Activated CD4-positive, alpha-beta T cell treated with anti-CD3 and anti-CD28 coated beads, Interleukin-10, Interleukin-2, amounts not matched to agents 100 ng/mL and 50 ng/mL, durations not matched to agents 16 hours and 8 hours (primary cell): ENCODE measurements at regions not wholly inside any gene's neighbourhood (a gene's known extent, or its start where the extent isn't known, plus 50 kb on each side); places are given as distances from the start of the nearest gene placed in this dataset.

ENCODE experiments used
- DNase-seq: peaks from one replicate; pipeline ENCODE4 v3.0.0-alpha.2; 2020

DNA sequence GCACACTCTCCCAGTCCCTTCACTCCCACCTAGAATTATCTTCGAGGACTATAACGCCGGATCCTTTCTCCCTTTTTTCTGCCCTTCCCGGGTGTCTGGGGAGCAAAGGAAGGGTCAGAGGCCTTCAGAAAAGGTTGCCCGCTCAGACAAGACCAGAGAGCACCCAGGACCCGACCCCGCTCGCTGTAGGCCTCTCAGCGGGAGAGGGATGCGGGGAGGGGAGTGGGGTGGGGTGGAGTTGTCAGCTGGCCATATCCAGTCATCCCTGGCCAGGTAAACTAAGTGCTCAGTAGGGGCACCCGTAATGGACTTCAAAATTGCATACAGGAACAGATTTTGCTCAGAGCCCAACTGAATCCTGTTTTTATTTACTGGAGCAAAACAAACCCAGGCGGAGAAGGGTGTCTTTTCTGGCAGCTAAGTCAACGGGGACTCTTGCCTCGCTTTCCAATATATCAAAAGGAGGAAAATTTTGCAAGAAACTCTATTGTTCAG, 65.0 kb downstream of the NOL4 start:
- DNase-seq: no peak

GRCh38 chr18:34158881-34159690, 65.6 kb downstream of the NOL4 start:
- no peak for DNase-seq

GRCh38 chr18:34153711-34154110, 71.0 kb downstream of the NOL4 start:
- peak; percentile 4 for DNase-seq

DNA sequence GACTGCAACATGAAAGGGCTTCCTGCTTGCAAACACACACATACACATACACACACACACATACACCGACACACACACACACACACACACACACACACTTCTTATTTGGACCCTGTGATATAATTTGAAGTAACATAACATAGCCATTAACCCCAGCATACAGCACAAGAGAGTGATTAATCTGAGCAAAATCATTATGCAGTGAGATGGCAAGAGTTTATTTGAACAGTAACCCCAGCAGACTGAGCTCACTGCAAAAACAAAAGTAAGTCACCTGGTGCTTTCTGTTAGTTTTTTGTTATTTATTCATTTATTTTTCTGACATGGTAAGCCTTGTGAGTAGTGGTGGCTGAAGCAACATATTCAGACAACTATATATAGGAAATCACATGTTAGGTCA, 93.7 kb downstream of the NOL4 start:
- no peak for DNase-seq

- DNase-seq: no peak
Observed at GRCh38 chr18:34128436-34128835, 96.3 kb downstream of the NOL4 start.

GRCh38 chr18:34126121-34126520, 98.6 kb downstream of the NOL4 start:
- DNase-seq: no peak

DNA sequence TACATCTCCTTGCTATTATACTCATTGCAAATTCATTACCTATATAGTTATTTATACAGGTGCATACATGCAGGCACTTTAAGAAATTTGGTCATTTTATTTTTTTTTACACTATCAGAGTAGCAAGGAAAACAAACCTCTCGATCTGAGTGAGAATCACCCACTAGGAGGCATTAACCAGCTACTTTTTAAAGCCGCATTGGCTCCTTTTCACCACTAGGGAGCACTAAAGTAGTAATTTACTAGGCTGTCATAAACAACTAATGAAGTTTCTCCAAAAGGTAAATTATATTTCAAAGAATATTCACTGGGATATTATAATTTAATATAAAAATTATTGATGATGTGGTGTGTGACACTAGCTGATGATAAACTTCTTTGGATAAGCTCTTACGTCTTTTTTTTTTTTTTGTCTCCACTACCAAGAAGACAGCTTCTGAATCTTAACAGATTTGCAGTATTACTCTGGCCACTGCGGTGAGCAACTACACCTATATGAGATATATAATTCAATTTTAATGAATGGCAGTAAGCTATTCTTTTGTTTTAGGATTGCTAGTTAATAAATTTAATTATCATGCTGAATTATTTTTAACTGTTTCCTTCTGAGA, 101.9 kb downstream of the NOL4 start:
- DNase-seq: peak; percentile 55

DNA sequence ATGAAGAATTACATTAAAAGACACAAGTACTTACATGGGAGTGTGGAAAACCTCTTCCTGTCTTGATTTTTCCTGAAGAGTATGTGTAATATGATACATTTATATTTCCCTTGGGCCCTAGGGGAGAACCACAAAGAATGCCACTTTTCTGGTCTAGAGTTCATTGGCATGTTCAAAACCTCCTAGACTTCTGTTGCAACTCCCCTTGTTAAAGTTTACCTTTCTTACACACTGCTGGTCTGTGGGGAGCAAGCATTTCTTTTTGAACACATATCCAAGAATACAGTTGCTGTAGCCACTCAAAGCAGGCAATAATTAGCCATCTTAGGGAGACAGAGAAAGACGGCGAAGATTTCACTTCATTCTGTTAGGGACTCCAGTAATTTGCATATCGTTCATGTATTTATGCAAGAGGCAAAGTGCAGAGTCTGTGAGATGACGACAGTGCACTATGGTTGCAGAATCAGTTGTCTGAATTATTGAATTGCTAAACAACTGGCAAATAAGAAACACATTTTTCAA, 103.5 kb downstream of the NOL4 start:
- DNase-seq: no peak

GRCh38 chr18:34120294-34120693, 104.4 kb downstream of the NOL4 start:
- DNase-seq: no peak

GRCh38 chr18:34117319-34117718, 107.4 kb downstream of the NOL4 start:
- DNase-seq: no peak

- DNase-seq: no peak
Observed at GRCh38 chr18:34115409-34116081, 109.2 kb downstream of the NOL4 start.

DNA sequence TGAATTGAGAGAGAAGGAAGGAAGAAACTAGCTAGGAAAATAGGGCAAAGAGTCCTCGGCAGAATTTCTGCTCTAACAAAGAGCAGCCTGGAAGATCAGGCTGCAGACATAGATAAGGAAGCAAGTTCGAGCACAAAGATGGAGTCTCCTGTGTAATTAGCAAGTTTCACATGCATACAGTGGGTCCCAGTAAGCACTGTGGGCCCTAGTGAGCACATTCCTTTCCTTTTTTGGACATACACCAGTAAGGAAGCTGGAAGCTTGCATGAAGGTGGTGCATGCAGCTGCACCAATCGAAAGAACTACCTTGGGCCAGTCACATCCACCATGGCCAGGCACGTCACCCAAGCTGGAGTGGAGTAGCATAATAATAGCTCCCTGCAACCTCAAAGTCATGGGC, 109.7 kb downstream of the NOL4 start:
- DNase-seq: no peak

- DNase-seq: no peak
Observed at GRCh38 chr18:34108206-34108605, 116.5 kb downstream of the NOL4 start.

- no peak for DNase-seq
Observed at GRCh38 chr18:34098109-34098508, 126.6 kb downstream of the NOL4 start.

DNA sequence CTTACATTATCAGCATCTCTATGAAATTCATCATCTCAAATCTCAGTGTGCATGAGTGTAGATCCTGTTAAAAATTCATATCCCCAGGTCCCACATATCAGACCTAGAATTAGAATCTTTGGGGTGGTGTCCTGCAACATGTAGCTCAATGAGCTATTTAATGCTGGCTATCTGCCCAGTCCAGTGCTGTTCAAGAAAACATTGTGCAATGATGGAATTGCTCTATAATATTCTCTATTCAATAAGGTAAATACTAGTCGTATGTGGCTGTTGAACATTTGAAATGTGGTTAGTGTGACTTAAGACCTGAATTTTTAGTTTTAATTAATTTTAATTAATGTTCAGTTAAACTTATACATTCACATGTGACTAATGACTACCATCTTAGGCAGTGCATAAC, 127.4 kb downstream of the NOL4 start:
- no peak for DNase-seq

- no peak for DNase-seq
Observed at GRCh38 chr18:34094148-34094547, 130.6 kb downstream of the NOL4 start.

DNA sequence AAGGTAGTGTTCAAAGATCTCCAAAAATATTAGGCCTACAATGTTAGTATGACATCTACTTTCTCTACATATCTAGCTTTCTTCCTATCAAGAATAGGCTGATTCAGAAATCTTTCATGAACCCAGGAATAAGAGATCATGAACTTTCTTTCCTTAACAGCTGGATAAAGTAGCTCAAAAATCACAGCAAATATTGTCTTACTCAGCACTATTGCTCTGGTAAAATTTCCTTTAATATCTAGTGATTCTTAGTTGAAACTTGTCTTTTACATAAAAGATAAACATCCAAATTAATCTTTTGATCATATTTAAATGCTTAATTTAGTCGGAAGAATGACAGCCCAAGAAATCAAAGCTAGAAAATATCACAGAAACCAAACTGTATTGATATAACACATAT, 131.9 kb downstream of the NOL4 start:
- DNase-seq: no peak

- DNase-seq: no peak
Observed at GRCh38 chr18:34086370-34086769, 138.3 kb downstream of the NOL4 start.

DNA sequence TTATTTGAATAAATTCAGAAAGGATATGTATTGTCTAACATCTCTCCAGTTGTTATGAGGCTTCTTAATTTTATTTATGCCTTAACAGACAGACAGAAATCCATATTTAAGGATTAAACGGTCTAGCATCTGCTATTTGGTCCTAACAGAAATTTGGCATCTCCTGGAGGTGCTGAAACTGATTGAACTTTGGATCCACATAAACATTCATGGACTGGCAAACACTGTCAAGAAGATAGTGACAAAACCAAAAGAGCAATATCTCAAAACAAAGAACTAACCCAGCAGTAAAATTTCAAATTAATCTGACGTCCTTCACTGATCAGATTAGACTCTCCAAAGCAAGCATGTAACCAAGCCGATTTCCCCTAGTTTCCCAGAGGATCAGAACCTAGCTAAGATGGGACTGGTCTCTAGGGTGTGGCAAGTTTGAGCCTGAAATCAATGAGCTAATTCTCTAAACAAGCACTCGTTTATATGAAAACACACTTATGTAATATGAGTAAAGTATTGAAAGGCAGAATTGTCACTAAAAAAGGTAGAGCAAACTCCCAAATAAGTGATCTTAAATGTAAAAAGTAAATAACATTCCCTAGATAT, 139.5 kb downstream of the NOL4 start:
- DNase-seq: no peak

DNA sequence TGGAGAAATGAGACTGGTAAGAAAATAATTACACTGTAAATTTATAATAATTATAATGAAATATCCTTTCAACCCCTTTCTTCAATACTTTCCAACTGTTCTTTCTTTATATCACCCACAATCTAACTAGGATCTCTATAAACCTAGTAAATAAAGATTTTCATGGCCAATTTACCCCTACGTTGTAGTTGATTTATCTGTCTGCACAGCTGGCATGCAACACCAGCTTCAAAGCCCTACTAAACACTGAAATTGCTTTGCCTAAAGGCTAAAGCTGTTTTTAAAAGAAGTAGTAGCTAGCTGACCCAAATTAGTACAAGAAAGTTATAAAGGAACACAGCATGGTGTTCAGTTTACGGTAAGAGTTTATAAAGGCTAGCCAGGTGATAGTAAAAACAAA, 140.1 kb downstream of the NOL4 start:
- DNase-seq: no peak

DNA sequence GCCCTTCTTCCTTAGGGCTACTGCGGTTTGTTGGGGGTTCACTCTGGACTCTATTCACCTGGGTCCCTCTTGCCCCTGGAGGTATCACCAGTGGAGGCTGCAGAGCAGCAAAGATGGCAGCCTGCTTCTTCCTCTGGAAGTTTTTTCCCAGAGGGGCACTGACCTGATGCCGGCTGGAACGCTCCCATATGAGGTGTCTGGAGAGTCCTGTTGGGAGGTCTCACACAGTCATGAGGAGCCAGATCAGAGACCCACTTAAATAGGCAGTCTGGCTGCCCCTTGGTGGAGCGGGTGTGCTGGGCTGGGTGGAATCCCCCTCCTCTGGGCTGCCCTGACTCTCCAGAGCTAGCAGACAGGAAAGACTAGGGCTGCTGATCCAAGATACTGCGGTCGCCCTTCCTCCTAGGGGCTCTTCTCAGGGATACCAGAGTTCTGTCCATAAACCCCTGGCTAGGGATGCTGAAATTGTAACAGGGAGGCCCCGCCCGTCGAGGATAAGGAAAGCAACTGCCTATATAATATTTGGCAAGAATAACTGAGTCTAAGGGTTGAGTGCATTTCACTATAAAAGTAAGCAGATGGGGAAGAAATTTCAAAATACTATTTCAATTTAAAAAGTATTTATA, 140.7 kb downstream of the NOL4 start:
- DNase-seq: no peak

GRCh38 chr18:34077599-34077998, 147.1 kb downstream of the NOL4 start:
- DNase-seq: no peak
